ENCODE measurements at regions not wholly inside any gene's neighbourhood (a gene's known extent, or its start where the extent isn't known, plus 50 kb on each side); places are given as distances from the start of the nearest gene placed in this dataset.

DNA sequence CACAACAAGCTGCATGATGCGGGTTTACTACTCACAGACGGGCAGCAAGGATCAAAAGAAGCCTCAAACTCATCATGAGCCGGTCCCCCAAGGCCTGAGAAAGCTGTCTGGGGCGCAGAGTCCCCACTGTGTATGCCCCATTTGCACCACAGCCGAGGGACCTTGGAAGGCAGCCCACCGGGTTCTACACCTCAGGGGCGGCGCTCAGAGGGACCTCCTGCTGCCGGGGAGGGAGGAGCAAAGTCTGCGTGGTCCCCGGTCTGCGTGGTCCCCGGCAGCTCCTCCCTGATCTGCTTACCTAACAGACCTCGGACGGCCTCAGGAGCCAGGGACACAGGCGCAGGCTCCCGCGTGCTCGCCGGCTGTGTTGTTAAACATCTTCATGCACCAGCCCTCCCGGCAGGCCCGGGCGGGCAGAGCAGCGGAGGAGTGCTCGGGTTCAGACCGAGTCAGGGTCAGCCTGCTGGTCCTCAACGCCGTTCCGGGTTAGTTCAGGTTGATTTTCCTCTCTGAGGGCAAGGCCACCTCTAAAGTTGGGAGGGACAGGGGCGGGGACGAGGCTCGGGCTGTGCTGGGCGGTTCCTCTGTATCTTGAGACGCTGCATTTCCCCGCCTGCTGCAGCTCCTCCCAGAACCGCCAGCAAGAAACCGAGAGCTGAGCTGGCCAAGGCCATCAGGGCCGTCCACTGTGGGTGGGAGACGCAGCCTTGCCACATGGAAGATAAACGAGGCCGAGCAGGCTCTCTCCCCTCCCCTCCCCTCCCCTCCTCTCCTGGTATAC is 74.6 kb downstream of the MRPL36 start:
- TF ChIP-seq, protein P1, sequence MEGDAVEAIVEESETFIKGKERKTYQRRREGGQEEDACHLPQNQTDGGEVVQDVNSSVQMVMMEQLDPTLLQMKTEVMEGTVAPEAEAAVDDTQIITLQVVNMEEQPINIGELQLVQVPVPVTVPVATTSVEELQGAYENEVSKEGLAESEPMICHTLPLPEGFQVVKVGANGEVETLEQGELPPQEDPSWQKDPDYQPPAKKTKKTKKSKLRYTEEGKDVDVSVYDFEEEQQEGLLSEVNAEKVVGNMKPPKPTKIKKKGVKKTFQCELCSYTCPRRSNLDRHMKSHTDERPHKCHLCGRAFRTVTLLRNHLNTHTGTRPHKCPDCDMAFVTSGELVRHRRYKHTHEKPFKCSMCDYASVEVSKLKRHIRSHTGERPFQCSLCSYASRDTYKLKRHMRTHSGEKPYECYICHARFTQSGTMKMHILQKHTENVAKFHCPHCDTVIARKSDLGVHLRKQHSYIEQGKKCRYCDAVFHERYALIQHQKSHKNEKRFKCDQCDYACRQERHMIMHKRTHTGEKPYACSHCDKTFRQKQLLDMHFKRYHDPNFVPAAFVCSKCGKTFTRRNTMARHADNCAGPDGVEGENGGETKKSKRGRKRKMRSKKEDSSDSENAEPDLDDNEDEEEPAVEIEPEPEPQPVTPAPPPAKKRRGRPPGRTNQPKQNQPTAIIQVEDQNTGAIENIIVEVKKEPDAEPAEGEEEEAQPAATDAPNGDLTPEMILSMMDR (conservative IDR thresholded peaks at IDR 0.05; ENCODE audit: low read depth, low read length) = no peak
- TF ChIP-seq EZH2 (IDR thresholded peaks at IDR 0.05; ENCODE audit: low read length, unreplicated experiment) = no peak
